HEK293 (cell line): ENCODE measurements at regions not wholly inside any gene's neighbourhood (a gene's known extent, or its start where the extent isn't known, plus 50 kb on each side); places are given as distances from the start of the nearest gene placed in this dataset.
"Not testable (repeated sequence)": the region's sequence is repeated elsewhere in the genome, so short reads cannot be mapped to it uniquely, and the experiment has no call there.

Source experiments
- CTCF ChIP-seq: fragments of 450-650 bp; formaldehyde crosslinking; IDR thresholded peaks from 2 replicates; pipeline ENCODE4 v1.5.1; 2016; ENCODE audit warnings: missing biosample characterization, missing genetic modification characterization
- ZFP69B ChIP-seq: fragments of 450-650 bp; formaldehyde crosslinking; IDR thresholded peaks from 2 replicates; pipeline ENCODE4 v1.5.1; 2016; ENCODE audit warnings: missing biosample characterization, missing genetic modification characterization
- ZNF280D ChIP-seq: fragments of 450-650 bp; formaldehyde crosslinking; IDR thresholded peaks from 2 replicates; pipeline ENCODE4 v1.5.1; 2016; ENCODE audit warnings: missing biosample characterization, missing genetic modification characterization
- ZNF433 ChIP-seq: fragments of 450-650 bp; formaldehyde crosslinking; IDR thresholded peaks from 2 replicates; pipeline ENCODE4 v1.5.1; 2016; ENCODE audit warnings: missing biosample characterization, missing genetic modification characterization, low read depth
- ZNF48 ChIP-seq: fragments of 450-650 bp; formaldehyde crosslinking; IDR thresholded peaks from 2 replicates; pipeline ENCODE4 v1.5.1; 2016; ENCODE audit warnings: missing biosample characterization, missing genetic modification characterization
- ZNF776 ChIP-seq: fragments of 450-650 bp; formaldehyde crosslinking; IDR thresholded peaks from 2 replicates; pipeline ENCODE4 v1.5.0; 2017; ENCODE audit warnings: missing biosample characterization, missing genetic modification characterization, borderline replicate concordance

GRCh38 chr2:234351866-234352265 lies 145.0 kb downstream of the ARL4C start:
- not testable (repeated sequence) for TF ChIP-seq ZNF280D (tag by site-specific recombination); ZNF48 (tag by site-specific recombination); ZNF776; CTCF (tag by site-specific recombination); ZNF433 (tag by site-specific recombination); ZFP69B
